GM12878 (cell line): ENCODE measurements at regions not wholly inside any gene's neighbourhood (a gene's known extent, or its start where the extent isn't known, plus 50 kb on each side); places are given as distances from the start of the nearest gene placed in this dataset.

Experiments
- BACH1 ChIP-seq: fragments of 450-650 bp; IDR thresholded peaks from 2 replicates; pipeline ENCODE4 v1.6.1; 2017; ENCODE audit warnings: mild to moderate bottlenecking, borderline replicate concordance
- CHD4 ChIP-seq: fragments of 200-600 bp; sonication (generic); IDR thresholded peaks from 2 replicates; pipeline ENCODE4 v1.6.1; 2016; ENCODE audit warnings: mild to moderate bottlenecking
- CTCF ChIP-seq, 3 experiments: IDR thresholded peaks in 2 of 3; conservative IDR thresholded peaks in 1 of 3; 2 replicates each; pipeline ENCODE4 v1.5.1; 2011; ENCODE audit warnings: low read depth in 3 of 3, low read length in 3 of 3, mild to moderate bottlenecking in 3 of 3, control low read depth in 2 of 3, moderate library complexity in 2 of 3, inconsistent platforms in 1 of 3, mixed read lengths in 1 of 3; ENCODE audit not compliant: control insufficient read depth in 2 of 3, insufficient read depth in 1 of 3; ENCODE audit errors: extremely low read depth in 1 of 3
- EGR1 ChIP-seq, 2 experiments: IDR thresholded peaks; 1 replicate in 1 of 2; 2 replicates in 1 of 2; pipeline ENCODE4 v1.6.1; 2011 to 2012; ENCODE audit warnings: low read depth in 2 of 2, low read length in 2 of 2, borderline replicate concordance in 1 of 2, mild to moderate bottlenecking in 1 of 2, moderate library complexity in 1 of 2
- JUND ChIP-seq: IDR thresholded peaks from 2 replicates; pipeline ENCODE4 v1.6.1; 2012; ENCODE audit warnings: low read depth, mild to moderate bottlenecking, low read length, improper control_type of control experiment, moderate library complexity
- NFYB ChIP-seq: IDR thresholded peaks from 2 replicates; pipeline ENCODE4 v1.6.1; 2011; ENCODE audit warnings: low read depth, mild to moderate bottlenecking, low read length, improper control_type of control experiment, moderate library complexity; ENCODE audit not compliant: insufficient read depth
- PAX8 ChIP-seq: fragments of 450-650 bp; IDR thresholded peaks from 2 replicates; pipeline ENCODE4 v1.6.1; 2017; ENCODE audit warnings: mild to moderate bottlenecking, moderate library complexity
- POLR2A ChIP-seq: IDR thresholded peaks from 2 replicates; pipeline ENCODE4 v1.6.1; 2011; ENCODE audit warnings: low read depth, mild to moderate bottlenecking, low read length
- SMARCA5 ChIP-seq: fragments of 450-650 bp; IDR thresholded peaks from 2 replicates; pipeline ENCODE4 v1.6.1; 2017; ENCODE audit warnings: mild to moderate bottlenecking
- SREBF2 ChIP-seq: IDR thresholded peaks from 2 replicates; pipeline ENCODE4 v1.6.1; 2012; ENCODE audit warnings: mild to moderate bottlenecking, low read length

DNA sequence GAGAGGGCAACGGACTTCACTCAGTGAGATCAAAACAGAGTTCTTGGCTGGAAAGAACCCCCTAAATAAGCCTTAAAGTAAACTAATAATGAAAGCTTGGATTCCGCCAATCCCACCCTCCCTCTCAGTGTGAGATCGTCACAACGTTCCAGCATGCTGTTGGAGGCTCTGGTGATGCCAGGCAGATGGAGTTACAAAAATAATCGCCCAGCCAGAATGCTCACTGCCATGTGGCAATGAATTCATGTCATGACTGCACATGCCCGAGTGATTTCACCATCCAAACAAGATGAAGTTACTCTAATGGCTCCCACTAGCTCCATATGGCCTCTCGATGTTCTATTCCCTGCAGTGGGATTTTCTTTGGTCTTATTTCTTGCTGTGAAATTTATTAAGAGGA lies 248.0 kb downstream of the SPATA18 start:
- TF ChIP-seq CTCF (IDR thresholded peaks at IDR 0.05 in 2 of 3, conservative IDR thresholded peaks at IDR 0.05 in 1 of 3; ENCODE audit: control insufficient read depth in 2 of 3, extremely low read depth in 1 of 3, insufficient read depth in 1 of 3, low read depth in 3 of 3, low read length in 3 of 3), result no peak
- TF ChIP-seq EGR1 (IDR thresholded peaks at IDR 0.05; ENCODE audit: borderline replicate concordance in 1 of 2, low read depth in 2 of 2, low read length in 2 of 2), result no peak
- TF ChIP-seq POLR2A, result no peak
- no peak for TF ChIP-seq CHD4
- no peak for TF ChIP-seq NFYB
- TF ChIP-seq SREBF2, result no peak
- TF ChIP-seq BACH1, result no peak
- no peak for TF ChIP-seq PAX8
- no peak for TF ChIP-seq SMARCA5
- TF ChIP-seq JUND, result no peak
